ENCODE measurements at regions not wholly inside any gene's neighbourhood (a gene's known extent, or its start where the extent isn't known, plus 50 kb on each side); places are given as distances from the start of the nearest gene placed in this dataset.
"Not testable (repeated sequence)": the region's sequence is repeated elsewhere in the genome, so short reads cannot be mapped to it uniquely, and the experiment has no call there.

GRCh38 chr16:5917436-5918195, 820.0 kb upstream of the EEF2KMT start:
- DNase-seq (ENCODE audit: low read depth): no peak
- no peak for TF ChIP-seq CTCF (IDR thresholded peaks at IDR 0.05; ENCODE audit: insufficient read depth, low read depth, low read length)
- H3K4me3 ChIP-seq (ENCODE audit: low read depth, low read length): no peak overlapping the region

DNA sequence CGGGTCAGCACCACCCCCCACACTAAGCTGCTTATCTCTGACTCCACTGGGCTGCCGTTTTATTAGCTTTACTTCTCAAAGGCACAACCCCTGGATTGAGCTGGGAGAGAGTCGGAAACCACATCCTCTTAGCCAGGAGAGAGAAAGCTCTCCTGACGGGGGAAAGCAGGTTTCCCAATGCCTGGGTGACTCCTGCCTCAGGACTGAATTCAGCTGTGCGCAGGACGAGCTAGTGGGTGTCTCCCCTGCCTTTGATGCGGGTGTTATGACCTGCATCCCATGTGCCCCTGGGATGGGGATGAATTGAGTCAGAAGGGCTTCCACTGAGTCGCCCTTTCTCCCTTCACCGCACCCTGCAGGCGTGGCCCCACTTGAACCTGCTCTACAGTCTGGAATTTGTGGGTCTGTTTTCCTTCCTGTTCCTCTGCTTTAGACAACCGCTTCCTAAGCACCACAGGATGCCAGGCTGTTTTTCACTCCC, 819.2 kb upstream of the EEF2KMT start:
- no peak overlapping the region for H3K4me3 ChIP-seq (ENCODE audit: low read depth, low read length)
- no peak for TF ChIP-seq CTCF (IDR thresholded peaks at IDR 0.05; ENCODE audit: insufficient read depth, low read depth, low read length)
- no peak for DNase-seq (ENCODE audit: low read depth)

DNA sequence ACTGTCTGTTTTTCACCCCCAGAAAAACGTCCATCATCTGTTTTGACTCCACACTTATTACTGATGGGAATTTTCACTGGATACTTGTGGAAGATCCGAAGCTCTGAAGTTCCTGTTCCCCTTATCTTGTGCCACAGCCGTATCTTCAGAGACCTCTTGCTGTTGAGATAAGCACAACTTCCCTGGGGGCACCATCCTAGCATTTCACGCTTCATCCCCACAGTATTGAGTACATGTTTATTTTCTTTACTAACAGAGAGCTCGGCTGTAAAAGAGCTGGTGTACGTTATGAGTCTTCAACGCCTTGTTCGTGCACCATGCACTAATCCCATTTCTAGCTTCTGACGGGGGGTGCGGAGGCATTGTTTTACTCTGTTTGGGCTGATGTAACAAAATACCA, 813.6 kb upstream of the EEF2KMT start:
- TF ChIP-seq CTCF (IDR thresholded peaks at IDR 0.05; ENCODE audit: insufficient read depth, low read depth, low read length): no peak

GRCh38 chr16:5909556-5909955, 812.0 kb upstream of the EEF2KMT start:
- H3K4me3 ChIP-seq (ENCODE audit: low read depth, low read length); DNase-seq (ENCODE audit: low read depth): not testable (repeated sequence)

More for the DNA sequence above, 813.6 kb upstream of the EEF2KMT start:
- H3K4me3 ChIP-seq (ENCODE audit: low read depth, low read length): no peak overlapping the region
- DNase-seq (ENCODE audit: low read depth): no peak

- no peak overlapping the region for H3K4me3 ChIP-seq (ENCODE audit: low read depth, low read length)
- no peak for TF ChIP-seq CTCF (IDR thresholded peaks at IDR 0.05; ENCODE audit: insufficient read depth, low read depth, low read length)
- no peak for DNase-seq (ENCODE audit: low read depth)
Observed at GRCh38 chr16:5907544-5907943, 809.9 kb upstream of the EEF2KMT start.

- no peak for DNase-seq (ENCODE audit: low read depth)
- TF ChIP-seq CTCF (IDR thresholded peaks at IDR 0.05; ENCODE audit: insufficient read depth, low read depth, low read length): no peak
Observed at GRCh38 chr16:5906351-5906750, 808.8 kb upstream of the EEF2KMT start.

DNA sequence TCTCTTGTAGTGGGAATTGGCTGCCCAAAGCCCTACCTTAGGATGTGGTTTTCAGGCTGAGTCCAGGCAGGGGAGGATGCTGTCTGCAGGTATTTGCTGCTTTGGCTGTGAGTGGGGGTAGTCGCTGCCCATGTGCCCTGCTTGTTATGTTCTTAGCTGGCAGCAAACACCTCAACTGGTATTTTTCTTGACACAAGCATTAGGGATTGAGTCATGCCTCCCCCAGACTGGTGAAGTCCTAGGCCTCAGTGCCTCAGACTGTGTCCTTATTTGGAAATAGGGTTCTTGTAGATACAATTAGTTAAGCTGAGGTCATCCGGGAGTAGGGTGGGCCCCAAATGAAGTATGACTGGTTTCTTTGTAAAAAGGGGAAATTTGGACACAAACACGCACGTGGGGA, 808.3 kb upstream of the EEF2KMT start:
- H3K4me3 ChIP-seq (ENCODE audit: low read depth, low read length): no peak overlapping the region
- TF ChIP-seq CTCF (IDR thresholded peaks at IDR 0.05; ENCODE audit: insufficient read depth, low read depth, low read length): no peak
- no peak for DNase-seq (ENCODE audit: low read depth)

More at GRCh38 chr16:5906351-5906750, 808.8 kb upstream of the EEF2KMT start:
- no peak overlapping the region for H3K4me3 ChIP-seq (ENCODE audit: low read depth, low read length)

Measured in fibroblast of villous mesenchyme (primary cell).